DOHH2 (cell line): ENCODE measurements at regions not wholly inside any gene's neighbourhood (a gene's known extent, or its start where the extent isn't known, plus 50 kb on each side); places are given as distances from the start of the nearest gene placed in this dataset.

ENCODE experiments used
- H3F3A ChIP-seq: fragments of 200-600 bp; sonication (generic), shearing (Covaris generic); 2 replicates; pipeline ENCODE4 v1.6.0; 2016; ENCODE audit warnings: antibody characterized with exemption, mild to moderate bottlenecking; ENCODE audit not compliant: control insufficient read depth, insufficient read depth
- H3K27ac ChIP-seq: fragments of 200-600 bp; sonication (generic); 2 replicates; pipeline ENCODE4 v1.5.1; 2014; ENCODE audit warnings: low read depth, mild to moderate bottlenecking, low read length, moderate library complexity
- H3K27me3 ChIP-seq: fragments of 200-600 bp; sonication (generic); 2 replicates; pipeline ENCODE4 v1.6.1; 2014; ENCODE audit warnings: mild to moderate bottlenecking, low read length, mixed read lengths; ENCODE audit not compliant: control insufficient read depth
- H3K36me3 ChIP-seq: fragments of 200-600 bp; sonication (generic); 2 replicates; pipeline ENCODE4 v1.6.1; 2014; ENCODE audit warnings: mild to moderate bottlenecking, low read length, moderate library complexity, mixed read lengths; ENCODE audit not compliant: control insufficient read depth
- H3K4me1 ChIP-seq: fragments of 200-600 bp; sonication (generic); 2 replicates; pipeline ENCODE4 v1.6.1; 2014; ENCODE audit warnings: mild to moderate bottlenecking, low read length, mixed read lengths; ENCODE audit not compliant: control insufficient read depth
- H3K4me2 ChIP-seq: fragments of 200-600 bp; sonication (generic); 2 replicates; pipeline ENCODE4 v1.6.0; 2014; ENCODE audit warnings: mild to moderate bottlenecking, low read length, moderate library complexity
- H3K4me3 ChIP-seq: fragments of 200-600 bp; sonication (generic); 2 replicates; pipeline ENCODE4 v1.5.1; 2014; ENCODE audit warnings: mild to moderate bottlenecking, low read length, mixed read lengths
- H3K79me2 ChIP-seq: fragments of 200-600 bp; sonication (generic); 2 replicates; pipeline ENCODE4 v1.6.1; 2014; ENCODE audit warnings: mild to moderate bottlenecking, low read length, mixed read lengths; ENCODE audit not compliant: control insufficient read depth
- H3K9me2 ChIP-seq: fragments of 200-600 bp; sonication (generic); replicated peaks from 2 replicates; pipeline ENCODE4 v1.6.1; 2014; ENCODE audit warnings: mild to moderate bottlenecking, low read length, mixed read lengths; ENCODE audit not compliant: control insufficient read depth
- H3K9me3 ChIP-seq: fragments of 200-600 bp; sonication (generic); 2 replicates; pipeline ENCODE4 v1.6.1; 2014; ENCODE audit warnings: antibody characterized with exemption, low read length, mixed read lengths; ENCODE audit not compliant: control insufficient read depth, insufficient read depth
- H4K20me1 ChIP-seq: fragments of 200-600 bp; sonication (generic); 2 replicates; pipeline ENCODE4 v1.6.0; 2014; ENCODE audit warnings: low read depth, mild to moderate bottlenecking, antibody characterized with exemption, low read length, moderate library complexity; ENCODE audit not compliant: control insufficient read depth, insufficient read depth
- CTCF ChIP-seq: fragments of 200-600 bp; sonication (generic); IDR thresholded peaks from one replicate; pipeline ENCODE4 v1.5.1; 2014; ENCODE audit warnings: antibody characterized with exemption, mild to moderate bottlenecking, low read depth, low read length; ENCODE audit not compliant: poor library complexity, severe bottlenecking
- EZH2phosphoT487 ChIP-seq: fragments of 200-600 bp; sonication (generic); IDR thresholded peaks from 2 replicates; pipeline ENCODE4 v1.6.1; 2017; ENCODE audit warnings: borderline replicate concordance, mild to moderate bottlenecking, antibody characterized with exemption, low read length, moderate library complexity, mixed read lengths

DNA sequence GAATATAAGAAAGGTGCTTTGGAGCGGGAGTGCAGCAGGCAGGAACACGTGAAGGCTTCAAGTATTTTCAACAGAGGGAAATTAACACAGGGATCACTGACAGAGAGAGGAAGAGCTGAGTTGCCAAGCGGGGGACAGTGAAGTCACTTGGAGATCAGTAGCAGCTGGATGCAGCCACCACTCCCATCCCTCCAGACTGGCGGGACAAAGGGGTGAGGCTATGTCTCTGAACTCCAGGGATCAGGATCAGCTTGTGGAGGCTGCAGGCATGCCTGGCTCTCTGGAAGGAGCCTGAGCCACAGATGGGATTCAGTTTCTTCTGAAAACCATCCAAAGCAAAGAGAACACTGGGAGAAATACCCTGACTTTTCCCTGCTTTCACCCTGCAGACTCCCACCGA, 113.7 kb upstream of the IRX3 start:
- no peaks in the 10 kb centered on the region for H3K27me3 ChIP-seq
- H3K9me2 ChIP-seq = no peaks in the 10 kb centered on the region
- H3K36me3 ChIP-seq = no peaks in the 10 kb centered on the region
- H3K4me3 ChIP-seq = no peak overlapping the region
- TF ChIP-seq CTCF (no peak), EZH2phosphoT487 (no peak)
- no peaks in the 10 kb centered on the region for H4K20me1 ChIP-seq
- H3K4me1 ChIP-seq = no peaks in the 10 kb centered on the region
- no peak overlapping the region for H3K27ac ChIP-seq
- H3K9me3 ChIP-seq = no peaks in the 10 kb centered on the region
- H3F3A ChIP-seq = no peaks in the 10 kb centered on the region
- no peaks in the 10 kb centered on the region for H3K79me2 ChIP-seq
- no peak overlapping the region for H3K4me2 ChIP-seq

- Histone ChIP-seq H3K27me3 (no peaks in the 10 kb centered on the region), H3K36me3 (no peaks in the 10 kb centered on the region), H3K27ac (no peak overlapping the region), H3K79me2 (no peaks in the 10 kb centered on the region), H3K9me3 (no peaks in the 10 kb centered on the region), H3K4me1 (no peaks in the 10 kb centered on the region), H3K4me3 (no peak overlapping the region), H3K9me2 (no peaks in the 10 kb centered on the region), H4K20me1 (no peaks in the 10 kb centered on the region), H3F3A (no peaks in the 10 kb centered on the region), H3K4me2 (no peak overlapping the region)
- TF ChIP-seq CTCF (no peak), EZH2phosphoT487 (no peak)
These were observed 112.4 kb upstream of the IRX3 start for GRCh38 chr16:54398986-54399385.

GRCh38 chr16:54397838-54398237, 111.3 kb upstream of the IRX3 start:
- H3K36me3 ChIP-seq = no peaks in the 10 kb centered on the region
- H3K79me2 ChIP-seq = no peaks in the 10 kb centered on the region
- no peak overlapping the region for H3K4me3 ChIP-seq
- no peaks in the 10 kb centered on the region for H3K9me3 ChIP-seq
- H3K4me2 ChIP-seq = no peak overlapping the region
- H3K27ac ChIP-seq = no peak overlapping the region
- no peaks in the 10 kb centered on the region for H3K27me3 ChIP-seq
- H3F3A ChIP-seq = no peaks in the 10 kb centered on the region
- H4K20me1 ChIP-seq = no peaks in the 10 kb centered on the region
- TF ChIP-seq CTCF (no peak), EZH2phosphoT487 (no peak)
- H3K4me1 ChIP-seq = no peaks in the 10 kb centered on the region
- no peaks in the 10 kb centered on the region for H3K9me2 ChIP-seq
